Hepatocyte (in vitro differentiated cells): ENCODE measurements at regions not wholly inside any gene's neighbourhood (a gene's known extent, or its start where the extent isn't known, plus 50 kb on each side); places are given as distances from the start of the nearest gene placed in this dataset.
"Not testable (repeated sequence)": the region's sequence is repeated elsewhere in the genome, so short reads cannot be mapped to it uniquely, and the experiment has no call there.

ENCODE experiments used
- DNase-seq: peaks from one replicate; pipeline ENCODE4 v3.0.0-alpha.2; 2016; ENCODE audit warnings: low spot score
- H2AFZ ChIP-seq: fragments of 200-600 bp; sonication (generic); 2 replicates; pipeline ENCODE4 v1.6.0; 2016; ENCODE audit warnings: antibody characterized with exemption, mild to moderate bottlenecking
- H3K27ac ChIP-seq: fragments of 200-600 bp; sonication (generic); 2 replicates; pipeline ENCODE4 v1.5.1; 2016; ENCODE audit warnings: mild to moderate bottlenecking
- H3K27me3 ChIP-seq: fragments of 200-600 bp; sonication (generic); 2 replicates; pipeline ENCODE4 v1.6.1; 2016
- H3K36me3 ChIP-seq: fragments of 200-600 bp; sonication (generic); replicated peaks from 2 replicates; pipeline ENCODE4 v1.5.1; 2016; ENCODE audit warnings: low read depth; ENCODE audit not compliant: insufficient read depth
- H3K4me1 ChIP-seq: fragments of 200-600 bp; sonication (generic); 2 replicates; pipeline ENCODE4 v1.5.1; 2016; ENCODE audit warnings: mild to moderate bottlenecking, moderate library complexity; ENCODE audit not compliant: insufficient read depth
- H3K4me2 ChIP-seq: fragments of 200-600 bp; sonication (generic); 2 replicates; pipeline ENCODE4 v1.6.0; 2016
- H3K4me3 ChIP-seq: fragments of 200-600 bp; sonication (generic); 2 replicates; pipeline ENCODE4 v1.5.1; 2016; ENCODE audit warnings: mild to moderate bottlenecking
- H3K79me2 ChIP-seq: fragments of 200-600 bp; sonication (generic); 2 replicates; pipeline ENCODE4 v1.6.0; 2017; ENCODE audit warnings: mild to moderate bottlenecking
- H3K9me2 ChIP-seq: fragments of 200-600 bp; sonication (generic); replicated peaks from 2 replicates; pipeline ENCODE4 v1.6.0; 2017; ENCODE audit warnings: mild to moderate bottlenecking; ENCODE audit not compliant: insufficient read depth
- H3K9me3 ChIP-seq: fragments of 200-600 bp; sonication (generic); 2 replicates; pipeline ENCODE4 v1.5.1; 2016; ENCODE audit warnings: low read depth, mild to moderate bottlenecking
- H4K20me1 ChIP-seq: fragments of 200-600 bp; sonication (generic); 2 replicates; pipeline ENCODE4 v1.6.0; 2016; ENCODE audit warnings: mild to moderate bottlenecking; ENCODE audit not compliant: insufficient read depth, poor library complexity, severe bottlenecking
- CTCF ChIP-seq: fragments of 200-600 bp; sonication (generic); IDR thresholded peaks from 2 replicates; pipeline ENCODE4 v1.5.1; 2016; ENCODE audit warnings: antibody characterized with exemption, mild to moderate bottlenecking; ENCODE audit not compliant: poor library complexity
- EZH2 ChIP-seq: fragments of 200-600 bp; sonication (generic); IDR thresholded peaks from 2 replicates; pipeline ENCODE4 v1.6.1; 2016; ENCODE audit warnings: antibody characterized with exemption, mild to moderate bottlenecking, borderline replicate concordance
- EZH2phosphoT487 ChIP-seq: fragments of 200-600 bp; sonication (generic); IDR thresholded peaks from one replicate; pipeline ENCODE4 v1.6.1; 2018; ENCODE audit warnings: antibody characterized with exemption, mild to moderate bottlenecking, low read depth, moderate library complexity; ENCODE audit not compliant: unreplicated experiment, severe bottlenecking
- WGBS: methylation state at CpG from one replicate; pipeline ENCODE4 v1.1.6; 2016; ENCODE audit warnings: low lambda C conversion rate; ENCODE audit errors: missing lambda C conversion rate; 5-methylcytosine and 5-hydroxymethylcytosine counted together

DNA sequence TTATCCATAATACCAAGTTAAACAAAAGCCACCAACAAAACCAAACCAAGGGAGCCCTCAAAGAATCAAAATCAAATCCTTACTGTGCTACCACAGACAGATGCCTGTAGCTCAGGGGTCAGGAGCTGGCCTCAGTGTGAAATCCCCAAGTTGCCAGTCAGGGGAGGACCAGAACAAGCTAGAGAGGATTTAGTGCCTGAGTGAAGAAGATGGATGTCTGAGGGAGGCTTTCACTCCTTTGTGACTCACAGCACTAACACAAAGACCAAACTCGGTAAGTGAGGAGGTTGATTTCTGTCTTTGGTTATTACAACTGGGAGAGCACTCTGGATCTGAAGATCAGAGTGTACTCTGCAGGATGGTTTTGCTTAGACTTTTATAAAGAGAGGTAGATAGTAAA is 189.9 kb upstream of the ZNF184 start:
- Histone ChIP-seq H3K4me1 (peaks cover 8% of the 10 kb centered on the region), H3K79me2 (no peaks in the 10 kb centered on the region), H3K9me3 (no peaks in the 10 kb centered on the region), H3K4me3 (no peak overlapping the region), H3K4me2 (no peak overlapping the region), H3K9me2 (no peaks in the 10 kb centered on the region), H3K27me3 (peaks cover 17% of the 10 kb centered on the region), H3K27ac (no peak overlapping the region), H4K20me1 (no peaks in the 10 kb centered on the region), H2AFZ (no peak overlapping the region), H3K36me3 (no peaks in the 10 kb centered on the region)
- WGBS = 6% methylated on average over 1 of the region's 1 CpG
- no peak for TF ChIP-seq EZH2phosphoT487
- TF ChIP-seq EZH2 = no peak
- no peak for TF ChIP-seq CTCF
- no peak for DNase-seq

DNA sequence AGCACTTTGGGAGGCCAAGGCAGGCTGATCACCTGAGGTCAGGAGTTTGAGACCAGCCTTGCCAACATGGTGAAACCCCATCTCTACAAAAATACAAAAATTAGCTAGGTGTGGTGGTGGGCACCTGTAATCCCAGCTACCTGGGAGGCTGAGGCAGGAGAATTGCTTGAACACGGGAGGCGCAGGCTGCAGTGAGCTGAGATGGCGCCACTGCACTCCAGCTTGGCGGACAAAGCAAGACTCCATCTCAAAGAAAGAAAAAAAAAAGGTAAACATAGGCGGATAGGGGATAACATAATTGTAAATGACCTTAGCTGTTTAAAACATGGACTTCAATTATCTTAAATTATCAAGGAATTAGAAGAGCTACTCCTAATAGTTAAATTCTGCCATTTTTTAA is 189.3 kb upstream of the ZNF184 start:
- not testable (repeated sequence) for H2AFZ ChIP-seq, H3K36me3 ChIP-seq, H3K9me2 ChIP-seq, DNase-seq, H3K4me3 ChIP-seq, H3K9me3 ChIP-seq, H3K4me2 ChIP-seq, H3K4me1 ChIP-seq, H4K20me1 ChIP-seq, H3K27ac ChIP-seq, H3K79me2 ChIP-seq
- 83% methylated on average over 5 of the region's 5 CpGs for WGBS
- peaks cover 12% of the 10 kb centered on the region for H3K27me3 ChIP-seq

GRCh38 chr6:27653143-27653825 is 180.4 kb upstream of the ZNF184 start:
- not testable (repeated sequence) for H3K4me1 ChIP-seq, DNase-seq, H4K20me1 ChIP-seq, H3K79me2 ChIP-seq, H3K4me2 ChIP-seq, H3K27me3 ChIP-seq, H3K4me3 ChIP-seq, H3K9me3 ChIP-seq, H3K36me3 ChIP-seq, H2AFZ ChIP-seq, H3K9me2 ChIP-seq, H3K27ac ChIP-seq
- WGBS = 97% methylated on average over 16 of the region's 60 CpGs

DNA sequence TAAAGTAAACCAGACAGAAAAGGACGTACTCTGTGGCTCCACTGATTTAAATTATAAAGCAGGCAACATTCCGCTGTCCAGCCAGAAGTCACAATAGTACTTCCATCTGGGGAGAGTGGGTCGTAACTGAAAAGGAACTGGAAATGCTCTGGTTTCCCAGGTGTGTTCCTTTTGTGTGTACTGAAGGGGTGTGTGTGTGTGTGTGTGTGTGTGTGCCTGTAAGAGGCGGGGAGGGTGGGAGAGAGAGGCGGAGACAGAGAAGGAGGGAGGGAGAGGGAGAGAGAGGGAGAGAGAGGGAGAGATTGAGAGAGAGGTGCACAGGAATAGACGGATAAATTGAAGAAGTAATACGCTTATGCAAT is 178.4 kb upstream of the ZNF184 start:
- peak; percentile 50 for DNase-seq
- H3K27me3 ChIP-seq = no peaks in the 10 kb centered on the region
- peak overlapping the region; percentile 71 for H2AFZ ChIP-seq
- H3K4me3 ChIP-seq = peak overlapping the region; percentile 34
- peak overlapping the region; percentile 71 for H3K4me2 ChIP-seq
- H3K9me3 ChIP-seq = no peaks in the 10 kb centered on the region
- no peaks in the 10 kb centered on the region for H3K36me3 ChIP-seq
- H3K9me2 ChIP-seq = no peaks in the 10 kb centered on the region
- 6% methylated on average over 7 of the region's 7 CpGs for WGBS
- TF ChIP-seq EZH2 = no peak
- no peak for TF ChIP-seq CTCF
- no peak for TF ChIP-seq EZH2phosphoT487
- H4K20me1 ChIP-seq = no peaks in the 10 kb centered on the region
- H3K4me1 ChIP-seq = no peaks in the 10 kb centered on the region
- H3K27ac ChIP-seq = peak overlapping the region; percentile 37
- H3K79me2 ChIP-seq = no peaks in the 10 kb centered on the region
